ENCODE measurements at regions not wholly inside any gene's neighbourhood (a gene's known extent, or its start where the extent isn't known, plus 50 kb on each side); places are given as distances from the start of the nearest gene placed in this dataset.

DNA sequence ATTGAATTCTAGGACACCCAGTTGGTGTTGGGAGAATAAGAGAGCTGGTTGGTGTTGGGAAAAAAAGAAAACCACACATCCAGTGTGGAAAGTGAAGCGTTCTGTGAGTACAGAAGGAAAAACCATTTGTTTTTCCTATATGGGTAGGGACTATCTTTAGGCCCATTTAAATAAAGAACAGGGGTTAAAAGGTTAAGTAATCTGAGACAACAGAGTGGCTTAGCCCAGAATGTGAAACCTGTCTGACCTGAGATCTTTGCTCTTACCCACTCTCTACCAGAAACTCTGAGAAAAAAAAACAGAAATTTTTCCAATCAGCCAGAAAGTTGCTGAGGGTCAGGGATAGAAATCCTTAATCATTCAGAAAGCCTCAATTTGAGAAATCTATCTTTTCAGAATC lies 59.8 kb upstream of the LRRC55 start:
- no peak overlapping the region for H3K4me3 ChIP-seq
- no peak for DNase-seq (ENCODE audit: low spot score)
- H3K27ac ChIP-seq = no peak overlapping the region
- TF ChIP-seq, protein P1, sequence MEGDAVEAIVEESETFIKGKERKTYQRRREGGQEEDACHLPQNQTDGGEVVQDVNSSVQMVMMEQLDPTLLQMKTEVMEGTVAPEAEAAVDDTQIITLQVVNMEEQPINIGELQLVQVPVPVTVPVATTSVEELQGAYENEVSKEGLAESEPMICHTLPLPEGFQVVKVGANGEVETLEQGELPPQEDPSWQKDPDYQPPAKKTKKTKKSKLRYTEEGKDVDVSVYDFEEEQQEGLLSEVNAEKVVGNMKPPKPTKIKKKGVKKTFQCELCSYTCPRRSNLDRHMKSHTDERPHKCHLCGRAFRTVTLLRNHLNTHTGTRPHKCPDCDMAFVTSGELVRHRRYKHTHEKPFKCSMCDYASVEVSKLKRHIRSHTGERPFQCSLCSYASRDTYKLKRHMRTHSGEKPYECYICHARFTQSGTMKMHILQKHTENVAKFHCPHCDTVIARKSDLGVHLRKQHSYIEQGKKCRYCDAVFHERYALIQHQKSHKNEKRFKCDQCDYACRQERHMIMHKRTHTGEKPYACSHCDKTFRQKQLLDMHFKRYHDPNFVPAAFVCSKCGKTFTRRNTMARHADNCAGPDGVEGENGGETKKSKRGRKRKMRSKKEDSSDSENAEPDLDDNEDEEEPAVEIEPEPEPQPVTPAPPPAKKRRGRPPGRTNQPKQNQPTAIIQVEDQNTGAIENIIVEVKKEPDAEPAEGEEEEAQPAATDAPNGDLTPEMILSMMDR (IDR thresholded peaks at IDR 0.05) = no peak

DNA sequence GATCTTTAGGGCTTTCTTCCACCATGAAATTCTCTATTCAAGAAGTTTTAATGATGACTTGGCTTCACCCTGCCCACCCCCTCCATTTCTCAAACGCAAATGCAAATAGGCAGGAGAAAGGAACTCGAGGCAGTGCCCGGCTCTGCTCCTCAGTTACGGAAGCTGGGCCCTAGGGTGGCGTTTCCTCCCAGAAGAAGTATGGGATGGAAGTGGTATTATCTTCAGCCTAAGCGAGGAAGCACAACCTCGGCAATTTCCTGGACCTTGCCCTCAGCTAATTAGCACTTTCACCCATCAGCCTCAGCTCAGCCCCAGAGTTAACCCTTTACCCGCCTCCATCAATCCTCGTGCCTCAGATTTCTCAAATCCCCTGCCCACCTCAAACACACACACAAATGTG lies 58.2 kb upstream of the LRRC55 start:
- TF ChIP-seq, protein P1 (IDR thresholded peaks at IDR 0.05) = no peak
- no peak overlapping the region for H3K4me3 ChIP-seq
- DNase-seq (ENCODE audit: low spot score) = no peak
- H3K27ac ChIP-seq = no peak overlapping the region

DNA sequence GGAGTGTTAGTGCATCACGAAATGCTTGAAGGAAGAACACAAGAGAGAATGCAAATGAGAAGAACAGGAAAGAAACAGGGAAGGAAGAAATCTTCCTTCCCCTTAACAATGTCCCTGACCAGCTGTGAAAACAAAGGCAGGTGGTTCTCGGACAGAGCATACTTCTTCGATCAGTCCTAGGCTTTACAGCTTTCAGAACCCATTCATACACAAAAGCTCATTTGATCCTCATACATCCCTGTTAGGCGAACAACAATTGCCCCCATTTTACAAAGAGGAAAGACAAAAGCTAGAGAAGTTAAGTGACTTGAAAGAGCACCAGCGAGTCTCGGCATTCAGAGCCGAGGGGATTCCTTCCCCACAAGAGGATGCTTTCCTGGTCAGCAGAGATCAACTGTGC lies 57.2 kb upstream of the LRRC55 start:
- H3K4me3 ChIP-seq = no peak overlapping the region
- TF ChIP-seq, protein P1 (IDR thresholded peaks at IDR 0.05) = no peak
- no peak for DNase-seq (ENCODE audit: low spot score)

DNA sequence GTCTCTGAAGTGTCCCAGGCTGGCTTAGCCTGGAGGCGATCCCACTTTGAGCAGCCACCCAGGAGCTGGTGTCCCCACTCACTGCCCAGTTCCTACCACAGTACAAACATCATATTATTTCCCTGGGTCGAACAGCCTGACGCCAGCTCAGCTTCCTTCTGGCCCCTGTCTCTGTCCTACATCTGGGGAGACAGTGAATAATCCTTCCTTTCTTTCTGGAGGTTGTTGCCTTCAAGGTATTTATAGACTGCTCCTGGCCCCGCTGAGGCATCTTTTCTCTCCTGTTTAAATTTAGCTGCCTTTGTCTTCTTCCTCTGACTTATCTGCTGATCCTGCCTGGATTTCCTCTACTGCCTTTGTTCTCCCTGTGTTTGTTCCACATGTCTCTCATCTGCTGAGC lies 56.8 kb upstream of the LRRC55 start:
- Histone ChIP-seq H3K4me3 (no peak overlapping the region), H3K27ac (no peak overlapping the region)
- TF ChIP-seq, protein P1 (IDR thresholded peaks at IDR 0.05) = no peak
- DNase-seq (ENCODE audit: low spot score) = no peak

More for the DNA sequence above, 57.2 kb upstream of the LRRC55 start:
- no peak overlapping the region for H3K27ac ChIP-seq

DNA sequence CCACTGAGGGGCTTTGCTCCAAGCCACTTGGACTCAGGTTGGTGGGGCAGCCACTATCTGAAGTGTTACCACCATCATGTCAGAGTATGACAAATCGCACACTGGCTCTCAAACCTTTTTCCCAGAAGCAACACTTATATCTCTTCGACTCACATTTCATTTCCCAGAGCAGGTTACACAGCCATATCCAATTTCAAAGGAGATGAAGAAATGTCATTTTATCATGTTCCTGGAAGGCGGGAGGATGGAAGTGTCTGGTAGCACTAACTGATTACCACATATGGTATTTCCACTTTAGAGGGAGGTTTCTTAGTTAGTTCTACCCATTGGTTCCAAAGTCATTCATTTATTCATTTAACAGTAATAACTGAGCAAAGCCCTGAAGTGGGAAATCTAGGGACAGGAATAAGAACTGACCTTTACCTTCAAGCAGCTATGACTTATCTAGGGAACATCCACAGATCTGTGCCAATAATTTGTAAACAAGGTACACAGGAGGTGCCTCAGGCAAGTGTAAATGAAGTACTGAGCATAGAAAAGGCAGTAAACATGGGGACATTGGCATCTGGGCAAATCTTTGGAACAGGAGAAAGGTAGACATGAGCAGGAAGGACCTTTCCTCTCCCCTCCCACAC lies 54.9 kb upstream of the LRRC55 start:
- TF ChIP-seq, protein P1 (IDR thresholded peaks at IDR 0.05) = no peak
- H3K4me3 ChIP-seq = no peak overlapping the region
- no peak overlapping the region for H3K27ac ChIP-seq
- no peak for DNase-seq (ENCODE audit: low spot score)

DNA sequence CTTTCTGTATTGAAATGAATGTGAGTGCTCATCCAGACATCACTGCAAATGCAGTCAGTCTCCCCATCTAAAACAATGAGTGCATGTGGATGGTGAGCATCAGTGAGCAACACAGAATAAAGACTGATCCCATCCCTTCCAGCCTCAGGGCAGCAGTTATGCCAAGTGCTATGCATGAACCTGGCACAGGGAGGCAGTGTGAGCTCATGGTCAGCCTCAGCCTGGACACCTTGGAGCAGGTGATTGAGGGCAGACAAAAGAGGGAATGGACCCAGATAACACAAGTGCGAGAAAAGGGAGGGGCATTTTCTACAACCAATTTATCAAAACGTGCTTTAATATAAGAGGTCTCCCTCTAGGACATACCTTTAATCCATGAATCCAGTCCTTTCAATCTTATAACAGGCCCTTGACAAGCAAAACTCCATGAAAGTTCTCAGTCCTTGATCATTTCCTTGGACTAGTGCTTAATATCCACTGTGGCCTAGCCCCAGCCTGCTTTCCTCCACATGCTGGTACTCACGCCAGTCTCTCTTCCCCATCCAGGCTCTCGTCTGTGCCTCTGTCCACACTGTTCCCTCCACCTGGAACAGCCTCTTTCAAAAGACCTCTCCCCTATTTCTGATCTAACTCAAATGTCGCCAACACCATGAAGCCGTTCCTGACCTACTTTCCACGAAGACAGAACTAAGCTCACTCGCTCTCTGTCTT lies 50.5 kb upstream of the LRRC55 start:
- H3K27ac ChIP-seq = no peak overlapping the region
- DNase-seq (ENCODE audit: low spot score) = no peak
- TF ChIP-seq, protein P1 (IDR thresholded peaks at IDR 0.05) = no peak

More for the DNA sequence above, 50.5 kb upstream of the LRRC55 start:
- no peak overlapping the region for H3K4me3 ChIP-seq

Measured in coronary artery (tissue), 2 donors.